HG03571 (cell line): ENCODE measurements at regions not wholly inside any gene's neighbourhood (a gene's known extent, or its start where the extent isn't known, plus 50 kb on each side); places are given as distances from the start of the nearest gene placed in this dataset.
"Not testable (repeated sequence)": the region's sequence is repeated elsewhere in the genome, so short reads cannot be mapped to it uniquely, and the experiment has no call there.

Source experiments
- ATAC-seq: cut with Tn5 transposase; IDR thresholded peaks from one replicate; pipeline ENCODE4 v1.9.1; 2021; ENCODE audit not compliant: unreplicated experiment

DNA sequence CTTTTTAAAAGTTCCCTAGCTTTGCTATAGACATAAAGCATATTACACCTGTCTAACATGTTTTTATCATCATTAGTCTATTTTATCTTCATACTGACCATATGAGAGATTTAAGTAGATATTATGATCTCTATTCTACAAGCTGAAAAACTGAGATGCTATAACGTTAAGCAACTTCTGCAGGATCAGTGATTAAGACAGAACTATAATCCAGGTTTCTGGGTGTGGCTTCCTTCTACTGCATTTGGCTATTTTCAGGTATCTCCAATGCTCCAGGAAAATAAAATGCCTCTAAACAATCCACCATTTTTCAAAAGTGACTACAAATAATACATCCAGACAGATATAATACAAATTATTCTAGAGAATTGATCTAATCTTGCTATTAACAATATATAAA is 53.4 kb downstream of the RGS2 start:
- ATAC-seq = no peak

DNA sequence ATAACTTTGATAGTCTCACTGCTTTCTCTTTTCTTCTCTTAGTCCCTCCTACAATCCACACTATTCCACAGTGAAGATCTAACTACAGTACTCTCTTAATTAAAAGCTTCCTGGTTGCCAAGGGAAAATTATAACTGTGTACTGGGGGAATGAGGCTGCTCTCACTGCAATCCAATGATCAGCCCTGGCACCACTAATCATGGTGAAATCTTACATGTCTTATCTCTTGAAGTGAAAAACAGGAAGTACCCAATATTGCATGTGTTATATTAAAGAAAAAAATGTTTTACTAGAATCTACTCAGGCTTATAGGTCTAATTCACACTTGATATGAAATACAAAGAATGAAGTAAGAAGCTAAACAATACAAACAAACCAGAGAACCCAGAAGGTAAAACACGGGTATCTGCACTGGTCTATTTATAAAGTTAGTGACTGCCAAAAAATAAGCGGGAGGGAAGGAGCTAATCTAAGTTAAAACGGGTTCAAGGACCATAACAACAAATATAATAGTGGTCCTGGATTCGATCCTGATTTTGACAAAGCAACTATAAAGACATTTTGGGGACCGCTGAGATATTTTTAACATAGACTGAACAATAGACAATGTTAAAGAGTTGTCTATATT is 57.5 kb downstream of the RGS2 start:
- ATAC-seq = no peak

DNA sequence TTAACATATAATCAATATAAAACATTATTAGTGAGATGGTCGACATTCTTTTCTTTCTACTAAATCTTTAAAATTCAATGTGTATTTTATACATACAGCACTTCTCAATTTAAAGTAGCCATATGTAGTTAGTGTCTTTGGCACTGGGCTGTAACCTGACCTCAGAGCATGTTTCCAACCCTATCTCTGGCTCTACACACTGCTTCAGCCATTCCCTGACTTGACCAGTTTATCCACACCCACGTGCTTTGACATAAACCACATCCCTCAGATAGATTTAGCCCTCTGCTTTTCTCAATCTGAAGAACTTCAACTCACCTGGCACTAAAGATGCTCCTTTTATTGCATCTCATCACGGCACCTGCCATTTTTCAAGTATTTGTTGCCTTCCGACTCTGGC is 58.3 kb downstream of the RGS2 start:
- ATAC-seq = no peak

DNA sequence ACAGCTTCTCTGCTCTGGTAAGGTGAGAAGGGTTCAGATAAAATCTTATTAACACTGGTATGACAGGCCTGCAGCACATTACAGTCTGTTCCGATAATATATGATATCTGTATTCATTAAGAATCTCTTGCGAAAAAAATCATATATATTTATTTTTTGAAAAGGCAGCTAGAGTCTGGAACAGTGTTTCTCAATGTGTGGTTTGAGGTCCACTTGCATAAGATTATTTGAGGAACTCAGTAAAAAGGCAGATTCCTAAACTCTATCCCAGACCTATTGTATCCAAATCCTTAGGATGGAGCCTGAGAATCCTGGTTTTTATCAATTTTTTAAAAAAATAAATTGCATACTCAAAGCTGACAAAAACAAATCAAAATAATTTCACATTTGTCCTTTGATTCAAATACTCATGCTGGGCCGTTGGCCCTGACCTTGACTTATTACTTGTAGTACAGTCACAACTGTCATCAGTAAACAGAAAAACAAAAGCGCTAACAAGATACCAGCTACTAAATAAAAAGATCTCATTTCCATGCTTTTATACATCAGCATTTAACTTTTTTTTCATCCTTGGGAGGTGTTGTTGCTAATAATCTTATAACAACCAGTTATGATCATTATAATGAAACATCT is 60.6 kb downstream of the RGS2 start:
- ATAC-seq = no peak

DNA sequence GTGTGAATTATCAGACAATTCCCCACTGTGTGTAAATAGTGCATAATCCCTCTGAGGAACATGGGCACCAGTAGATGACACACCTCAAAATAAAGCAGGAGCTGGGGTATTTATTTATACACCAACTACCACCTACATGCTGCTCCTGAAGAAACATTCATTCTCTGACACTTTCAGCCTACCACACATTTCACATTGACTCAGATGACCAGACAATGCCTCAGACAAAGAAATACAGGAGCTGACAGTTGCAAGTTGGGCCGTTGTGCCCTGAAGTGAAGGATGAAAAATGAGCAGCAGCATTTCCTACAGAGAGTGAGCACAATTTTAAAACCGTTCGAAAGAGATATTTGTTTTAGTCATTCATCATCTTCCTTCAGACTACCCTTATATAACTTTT is 63.2 kb downstream of the RGS2 start:
- no peak for ATAC-seq

DNA sequence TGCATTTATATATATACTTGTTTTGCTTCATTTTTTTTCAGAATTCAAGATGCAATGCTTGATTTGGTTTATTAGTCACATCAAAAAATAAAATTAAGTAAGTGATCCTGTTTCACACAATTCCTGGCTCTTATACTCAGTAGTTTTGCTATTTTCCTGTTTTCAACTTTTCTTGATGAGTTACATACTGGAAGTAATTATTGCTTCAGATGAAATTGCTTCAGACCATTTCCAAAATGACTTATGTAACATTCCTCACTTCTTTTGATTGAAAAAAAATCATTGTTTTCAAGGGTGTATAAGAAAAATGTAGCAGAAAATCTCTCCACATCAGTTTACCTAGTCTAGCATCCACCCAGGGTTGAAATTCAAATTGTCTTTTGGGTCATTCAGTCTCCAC is 65.0 kb downstream of the RGS2 start:
- ATAC-seq = no peak

DNA sequence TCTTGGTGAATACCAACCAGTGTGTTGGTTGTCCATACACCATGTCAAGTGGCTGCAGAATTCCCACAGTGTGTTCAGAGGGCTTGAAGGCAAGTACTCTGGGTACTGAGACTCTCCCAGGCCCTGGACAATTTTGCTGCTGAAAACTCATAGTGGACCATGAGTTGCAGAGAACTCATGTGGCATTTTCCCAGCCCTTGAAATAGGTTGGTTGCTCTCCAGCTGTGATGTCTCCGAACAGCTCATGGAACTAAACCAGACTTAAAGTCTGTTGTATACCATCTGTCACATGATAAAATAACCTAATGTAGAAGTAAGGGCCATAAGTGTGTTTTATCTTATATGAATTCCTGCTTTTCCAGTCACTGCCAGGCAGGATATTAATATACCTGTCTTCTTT is 67.8 kb downstream of the RGS2 start:
- ATAC-seq = no peak

DNA sequence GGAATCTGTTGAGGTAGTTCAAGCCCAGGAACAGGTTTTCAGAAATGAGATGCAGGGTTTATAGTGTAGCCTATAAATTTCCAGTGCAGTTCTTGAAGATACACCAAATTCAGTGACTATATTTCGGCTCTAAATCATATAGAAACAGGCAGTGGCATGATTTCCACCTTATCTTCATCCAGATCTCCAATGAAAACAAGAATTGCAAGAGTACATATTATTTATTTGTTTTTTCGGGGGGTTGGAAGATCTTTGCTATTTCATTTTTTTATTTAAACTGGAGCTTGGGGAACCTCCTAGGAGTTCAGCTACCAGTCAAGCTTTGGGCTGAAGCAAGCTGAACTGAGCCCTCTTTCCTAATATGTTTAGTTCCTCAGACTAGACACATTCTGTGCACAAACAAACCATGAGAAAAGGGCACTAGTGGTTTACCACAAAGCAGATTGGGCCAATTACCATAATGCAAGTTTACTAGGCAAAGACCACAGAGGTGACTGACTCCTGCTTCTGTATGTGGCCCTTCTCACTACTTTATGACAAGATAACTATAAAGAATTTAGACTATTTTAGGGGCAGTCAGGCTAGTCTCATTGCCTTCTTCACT is 68.5 kb downstream of the RGS2 start:
- ATAC-seq = no peak

DNA sequence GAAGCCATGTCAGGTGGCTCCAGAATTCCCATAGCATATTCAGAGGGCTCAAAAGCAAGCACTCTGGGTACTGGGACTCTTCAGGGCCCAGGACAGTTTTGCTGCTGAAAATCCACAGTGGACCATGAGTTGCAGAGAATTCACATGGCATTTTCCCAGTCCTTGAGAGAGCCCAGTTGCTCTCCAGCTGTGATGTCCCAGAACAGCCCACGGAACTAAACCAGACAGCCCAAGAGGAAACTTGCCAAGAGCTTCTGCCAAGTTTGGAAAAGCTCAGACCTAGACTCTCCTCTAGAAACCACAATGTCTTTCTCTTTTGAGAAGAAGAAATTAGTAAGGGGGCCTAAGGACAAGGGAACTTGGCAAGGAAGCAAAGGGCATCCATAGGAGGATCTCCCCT is 69.4 kb downstream of the RGS2 start:
- no peak for ATAC-seq

DNA sequence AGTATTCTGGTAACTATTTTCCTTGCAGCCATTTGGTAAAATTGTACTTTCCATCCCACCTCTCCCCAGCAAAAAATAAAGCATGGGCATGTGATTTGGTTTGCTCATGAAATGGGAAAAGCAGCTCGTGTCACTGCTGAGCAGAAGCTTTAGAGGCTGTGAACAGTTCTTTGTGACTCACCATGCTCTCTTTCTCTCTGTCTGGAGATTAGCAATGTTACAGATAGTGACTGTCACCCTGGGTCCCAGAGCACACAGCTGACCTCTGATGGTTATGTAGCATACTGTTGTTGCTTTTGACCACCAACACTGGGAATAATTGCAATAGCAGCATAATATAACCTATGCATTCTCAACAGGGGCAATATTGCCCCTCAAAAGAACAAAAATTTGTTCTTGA is 70.6 kb downstream of the RGS2 start:
- no peak for ATAC-seq

DNA sequence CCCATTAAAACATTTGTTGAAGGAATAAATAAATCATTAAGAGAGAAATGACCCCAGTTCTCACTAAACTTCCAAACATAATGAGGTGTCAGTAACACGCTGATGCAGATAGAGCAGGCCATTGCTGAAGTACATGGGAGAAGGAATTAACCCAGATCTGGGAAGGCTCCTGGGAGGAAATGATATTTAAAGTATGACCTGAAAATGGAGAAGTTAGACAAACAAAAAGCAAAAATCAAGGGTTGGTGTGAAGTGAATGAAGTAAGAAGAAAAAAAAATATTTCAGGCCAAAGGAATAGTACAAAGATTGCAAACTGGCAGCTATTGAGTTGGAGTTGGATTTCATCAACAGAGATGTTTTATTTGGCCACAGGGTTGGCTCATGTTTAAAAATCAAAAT is 71.4 kb downstream of the RGS2 start:
- no peak for ATAC-seq

DNA sequence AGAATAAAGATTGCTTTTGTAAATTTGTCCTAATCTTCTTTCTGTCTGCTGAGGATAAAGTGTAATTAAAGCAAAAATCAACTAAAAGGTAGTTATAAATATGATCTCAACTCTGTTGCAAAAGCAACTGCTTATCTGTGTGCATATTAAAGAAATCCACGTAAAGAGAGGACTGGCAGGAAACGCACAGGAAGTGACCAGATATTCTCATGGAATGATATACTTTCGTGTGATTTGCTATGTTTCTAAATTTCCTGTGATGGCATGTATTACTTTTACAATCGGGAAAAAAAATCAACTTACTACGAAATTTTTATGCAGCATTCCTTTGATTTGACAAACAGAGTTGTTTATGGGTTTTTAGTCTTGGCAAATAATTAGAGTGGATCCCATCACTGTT is 75.4 kb downstream of the RGS2 start:
- no peak for ATAC-seq

DNA sequence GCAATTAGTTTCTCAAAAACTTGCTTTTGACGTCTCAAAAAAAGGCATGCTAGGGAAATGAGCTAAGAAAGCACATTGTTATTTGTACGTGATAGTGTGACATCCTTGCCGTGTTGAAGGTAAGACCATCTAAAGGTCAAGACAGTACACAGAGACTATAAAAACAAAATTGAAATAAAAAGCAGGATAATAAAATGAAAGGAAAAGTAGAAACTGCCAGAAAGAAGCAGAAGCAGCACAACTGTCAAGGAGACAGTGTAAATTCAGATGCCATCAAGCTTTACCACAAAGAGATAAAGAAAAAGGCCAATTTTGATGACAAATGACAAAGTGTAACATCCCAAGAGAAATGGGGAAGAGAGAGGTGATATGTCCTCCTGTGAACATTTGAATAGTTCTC is 76.5 kb downstream of the RGS2 start:
- not testable (repeated sequence) for ATAC-seq

DNA sequence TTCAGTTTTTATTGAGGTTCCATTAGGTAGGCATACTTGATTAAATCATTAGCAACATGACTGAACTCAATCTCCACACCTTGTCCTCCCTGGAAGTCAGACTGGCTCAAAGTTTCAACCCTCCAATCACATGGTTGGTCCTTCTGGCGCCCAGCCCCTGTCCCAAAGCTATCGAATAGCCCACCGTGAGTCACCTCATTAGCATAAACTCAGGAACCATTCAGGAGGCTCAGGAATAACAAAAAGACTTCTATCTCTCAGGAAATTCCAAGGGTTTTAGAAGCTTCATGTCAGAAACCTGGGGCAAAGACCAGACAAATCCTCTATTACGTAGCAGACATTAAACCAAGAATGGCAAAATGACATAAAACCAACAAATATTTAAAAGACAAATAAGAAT is 78.6 kb downstream of the RGS2 start:
- ATAC-seq = no peak

DNA sequence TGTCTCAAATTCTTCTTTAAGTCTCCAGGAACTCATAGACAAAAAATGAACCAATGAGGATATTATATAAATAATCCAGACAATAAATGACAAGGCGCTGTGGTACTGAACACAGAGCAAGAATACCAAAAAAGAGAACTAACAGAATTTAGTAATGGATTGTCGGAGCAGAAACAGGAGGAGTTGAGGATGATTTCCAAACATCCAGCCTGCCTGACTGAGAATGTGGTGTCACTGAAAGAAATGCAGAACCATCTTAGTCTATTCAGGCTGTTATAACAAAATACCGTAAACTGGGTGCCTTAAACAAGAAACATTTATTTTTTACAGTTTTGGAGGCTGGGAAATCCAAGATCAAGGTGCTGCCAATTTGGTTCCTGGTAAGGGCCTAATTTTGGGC is 79.7 kb downstream of the RGS2 start:
- no peak for ATAC-seq

DNA sequence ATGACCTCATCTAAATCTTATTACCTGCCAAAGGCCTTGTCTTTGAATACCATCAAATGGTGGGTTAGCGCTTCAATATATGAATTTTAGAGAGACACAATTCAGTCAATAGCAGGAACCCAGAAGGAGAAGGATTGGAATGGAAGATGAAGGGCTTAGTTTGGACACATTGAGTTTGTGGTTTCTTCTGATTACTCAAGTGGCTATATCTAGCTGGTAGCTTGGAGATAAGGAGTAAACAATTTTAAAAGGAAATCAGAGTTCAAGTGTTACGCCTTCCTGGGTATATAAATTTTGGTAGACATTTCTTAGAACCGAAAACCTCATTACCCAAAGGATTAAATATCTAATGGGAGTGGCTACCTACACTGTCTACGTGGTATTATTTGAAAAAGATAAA is 80.2 kb downstream of the RGS2 start:
- ATAC-seq = no peak

DNA sequence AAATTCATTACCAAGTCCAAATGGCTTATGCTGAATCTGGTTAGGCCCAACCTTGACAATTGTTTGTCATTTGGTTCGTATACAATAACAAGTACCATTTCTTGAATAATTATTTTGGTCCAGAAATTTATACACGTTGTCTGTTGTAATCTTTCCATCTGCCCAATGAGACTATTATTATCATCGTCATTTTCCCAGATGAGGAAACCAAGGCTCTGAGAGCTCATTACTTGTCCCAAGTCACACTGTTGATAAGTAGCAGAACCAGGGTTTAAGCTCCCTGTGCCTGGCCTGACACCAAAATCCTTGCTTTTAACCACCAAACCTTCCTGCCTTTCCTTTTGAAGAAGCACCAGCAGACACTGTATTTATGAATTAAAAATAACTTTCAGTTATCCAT is 81.3 kb downstream of the RGS2 start:
- no peak for ATAC-seq

DNA sequence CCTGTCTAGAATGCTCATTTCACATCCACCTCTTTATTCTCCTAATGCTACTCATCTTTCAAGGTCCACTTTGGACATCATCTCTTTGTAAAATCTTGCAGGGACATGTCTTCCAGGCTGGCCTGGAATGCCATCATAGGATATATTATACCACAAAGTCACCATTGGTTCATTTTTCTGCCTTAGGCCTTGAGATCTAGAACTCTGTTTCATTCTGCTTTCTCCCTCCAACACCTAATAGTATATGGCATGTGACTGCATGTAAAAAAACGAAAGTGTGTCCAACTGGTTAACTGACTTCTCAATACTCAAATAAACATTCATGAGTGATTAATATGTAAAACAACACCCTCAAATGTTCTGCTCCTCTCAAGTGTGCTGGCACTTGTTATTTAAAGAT is 84.1 kb downstream of the RGS2 start:
- ATAC-seq = no peak

DNA sequence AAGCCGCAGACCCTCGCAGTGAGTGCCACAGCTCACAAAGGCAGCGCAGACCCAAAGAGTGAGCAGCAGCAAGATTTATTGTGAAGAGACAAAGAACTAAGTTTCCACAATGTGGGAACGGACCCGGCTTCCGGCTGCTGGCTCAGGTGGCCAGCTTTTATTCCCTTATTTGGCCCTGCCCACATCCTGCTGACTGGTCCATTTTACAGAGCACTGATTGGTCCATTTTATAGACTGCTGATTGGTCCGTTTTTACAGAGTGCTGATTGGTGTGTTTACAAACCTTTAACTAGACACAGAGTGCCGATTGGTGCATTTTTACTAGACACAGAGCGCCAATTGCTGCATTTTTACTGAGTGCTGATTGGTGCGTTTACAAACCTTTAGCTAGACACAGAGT is 86.6 kb downstream of the RGS2 start:
- not testable (repeated sequence) for ATAC-seq

DNA sequence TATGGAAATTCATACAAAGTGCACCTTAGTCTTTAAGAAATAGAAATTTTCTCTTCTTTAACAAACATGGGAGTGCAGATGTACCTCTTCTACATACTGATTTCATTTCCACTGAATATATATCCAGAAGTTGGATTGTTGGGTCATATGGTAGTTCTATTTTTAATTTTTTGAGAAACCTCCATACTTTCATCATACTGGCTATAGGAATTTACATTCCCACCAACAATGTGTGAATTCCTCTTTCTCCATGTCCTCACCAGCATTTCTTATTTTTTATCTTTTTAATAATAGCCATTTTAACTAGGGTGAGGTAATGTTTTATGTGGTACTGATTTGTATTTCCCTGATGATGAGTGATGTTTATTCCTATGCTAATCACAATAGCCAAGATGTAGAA is 87.5 kb downstream of the RGS2 start:
- no peak for ATAC-seq

DNA sequence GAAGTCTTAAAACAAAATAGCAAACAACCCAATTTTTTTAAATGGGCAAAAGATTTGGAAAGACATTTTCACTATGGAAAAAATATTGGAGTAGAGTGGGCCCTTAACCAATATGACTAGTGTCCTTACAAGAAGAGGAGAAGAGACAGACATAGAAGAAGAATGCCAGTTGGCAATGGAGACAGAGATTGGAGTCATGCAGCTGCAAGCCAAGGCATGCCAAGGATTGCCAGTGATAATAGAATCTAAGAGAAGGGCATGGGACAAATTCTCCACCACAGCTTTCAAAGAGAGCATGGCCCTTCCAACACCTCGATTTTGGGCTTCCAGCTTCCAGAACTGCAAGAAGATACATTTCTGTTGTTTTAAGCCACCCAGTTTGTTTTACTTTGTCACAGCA is 92.7 kb downstream of the RGS2 start:
- no peak for ATAC-seq

DNA sequence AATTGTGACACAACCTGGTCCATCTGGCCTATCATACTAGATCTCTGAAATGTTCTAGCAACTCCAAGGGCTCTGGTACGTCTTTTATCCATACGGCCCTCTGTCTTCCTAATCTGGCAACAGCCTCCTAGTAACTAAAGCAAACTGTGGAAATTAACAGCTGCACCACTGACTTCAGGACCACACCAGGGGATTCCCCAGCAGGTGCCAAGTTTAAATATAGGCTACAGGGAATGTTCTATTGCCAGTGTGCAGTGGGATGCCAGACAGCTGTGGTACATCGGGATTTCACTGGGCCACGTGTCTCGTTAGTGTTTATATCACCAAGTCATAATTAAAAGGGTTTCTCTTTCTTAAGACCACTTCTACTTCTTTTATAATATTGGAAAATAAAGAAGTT is 94.3 kb downstream of the RGS2 start:
- no peak for ATAC-seq

DNA sequence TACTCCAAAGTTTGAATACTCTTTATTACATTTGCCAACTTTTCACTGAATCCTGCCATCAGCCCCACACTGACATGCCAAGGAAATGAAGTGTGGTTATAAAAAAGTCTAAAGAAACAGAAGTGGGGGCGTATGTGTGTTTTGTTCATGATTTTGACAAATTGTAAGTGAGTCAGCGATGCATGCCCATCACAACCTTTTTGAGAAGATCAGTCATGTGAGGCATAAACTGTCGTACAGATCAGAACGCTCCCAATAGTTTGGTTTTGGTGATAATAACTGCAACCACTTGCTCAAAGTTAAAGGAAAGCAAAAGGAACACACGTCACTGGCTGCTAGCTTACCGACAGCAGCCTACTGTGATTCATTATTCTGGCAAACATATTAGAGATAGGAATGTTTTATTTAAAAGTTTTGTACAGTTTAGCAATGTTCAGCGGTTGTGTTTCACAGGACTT is 95.6 kb downstream of the RGS2 start:
- no peak for ATAC-seq
